Sigmoid colon (tissue), 4 donors: ENCODE measurements at regions not wholly inside any gene's neighbourhood (a gene's known extent, or its start where the extent isn't known, plus 50 kb on each side); places are given as distances from the start of the nearest gene placed in this dataset.

Experiments used
- CTCF ChIP-seq, 4 experiments: fragments of 450-650 bp in 3 of 4; fragments of 200-600 bp in 1 of 4; IDR thresholded peaks; one replicate each; pipeline ENCODE4 v1.5.1; 2016 to 2019; ENCODE audit warnings: antibody characterized with exemption in 4 of 4, mild to moderate bottlenecking in 3 of 4, moderate library complexity in 2 of 4
- EP300 ChIP-seq, 4 donors: sonication (generic); formaldehyde crosslinking; IDR thresholded peaks; one replicate each; pipeline ENCODE4 v1.6.1; 2017; ENCODE audit warnings: antibody characterized with exemption in 4 of 4

- no peak for TF ChIP-seq CTCF (IDR thresholded peaks at IDR 0.05)
- no peak for TF ChIP-seq EP300 (IDR thresholded peaks at IDR 0.05)
Measured at GRCh38 chr3:124428372-124429128, 301.7 kb upstream of the UMPS start.
